OCI-LY1 (cell line): ENCODE measurements at regions not wholly inside any gene's neighbourhood (a gene's known extent, or its start where the extent isn't known, plus 50 kb on each side); places are given as distances from the start of the nearest gene placed in this dataset.

Source experiments
- H2AFZ ChIP-seq: fragments of 200-600 bp; sonication (generic), shearing (Covaris generic); 2 replicates; pipeline ENCODE4 v1.6.0; 2014; ENCODE audit warnings: antibody characterized with exemption, mild to moderate bottlenecking, low read length
- H3F3A ChIP-seq: fragments of 200-600 bp; sonication (generic), shearing (Covaris generic); 2 replicates; pipeline ENCODE4 v1.6.0; 2014; ENCODE audit warnings: mild to moderate bottlenecking, antibody characterized with exemption, low read length, moderate library complexity; ENCODE audit not compliant: insufficient read depth
- H3K27ac ChIP-seq: fragments of 200-600 bp; sonication (generic); 2 replicates; pipeline ENCODE4 v1.5.1; 2014; ENCODE audit warnings: low read length, mixed run types, mild to moderate bottlenecking, low read depth; ENCODE audit not compliant: poor library complexity, severe bottlenecking
- H3K27me3 ChIP-seq: fragments of 200-600 bp; sonication (generic); 2 replicates; pipeline ENCODE4 v1.6.0; 2014; ENCODE audit warnings: antibody characterized with exemption, mild to moderate bottlenecking, low read length, moderate library complexity; ENCODE audit not compliant: insufficient read depth
- H3K36me3 ChIP-seq: fragments of 200-600 bp; sonication (generic); 2 replicates; pipeline ENCODE4 v1.6.1; 2014; ENCODE audit warnings: mild to moderate bottlenecking, antibody characterized with exemption, low read length, moderate library complexity, mixed read lengths; ENCODE audit not compliant: insufficient read depth
- H3K4me1 ChIP-seq: fragments of 200-600 bp; sonication (generic); 2 replicates; pipeline ENCODE4 v1.5.1; 2014; ENCODE audit warnings: mild to moderate bottlenecking, low read length, moderate library complexity; ENCODE audit not compliant: insufficient read depth, severe bottlenecking
- H3K4me2 ChIP-seq: fragments of 200-600 bp; sonication (generic), shearing (Covaris generic); 2 replicates; pipeline ENCODE4 v1.6.1; 2014; ENCODE audit warnings: low read length
- H3K4me3 ChIP-seq: fragments of 200-600 bp; sonication (generic); 2 replicates; pipeline ENCODE4 v1.5.1; 2014; ENCODE audit warnings: low read length, low read depth, mild to moderate bottlenecking, mixed read lengths; ENCODE audit not compliant: poor library complexity, severe bottlenecking
- H3K79me2 ChIP-seq: fragments of 200-600 bp; shearing (Covaris generic); 2 replicates; pipeline ENCODE4 v1.6.1; 2016; ENCODE audit warnings: mixed run types, low read length, mixed read lengths; ENCODE audit not compliant: insufficient read depth
- H3K9ac ChIP-seq: fragments of 200-600 bp; sonication (generic), shearing (Covaris generic); 2 replicates; pipeline ENCODE4 v1.6.1; 2014; ENCODE audit warnings: mild to moderate bottlenecking, low read length, mixed read lengths
- H3K9me2 ChIP-seq: fragments of 200-600 bp; sonication (generic), shearing (Covaris generic); 2 replicates; pipeline ENCODE4 v1.6.1; 2014; ENCODE audit warnings: low read depth, mild to moderate bottlenecking, low read length, mixed read lengths
- H3K9me3 ChIP-seq: fragments of 200-600 bp; shearing (Covaris generic); 2 replicates; pipeline ENCODE4 v1.6.1; 2014; ENCODE audit warnings: low read length, mixed read lengths
- H4K20me1 ChIP-seq: fragments of 200-600 bp; sonication (generic), shearing (Covaris generic); 2 replicates; pipeline ENCODE4 v1.6.0; 2016; ENCODE audit warnings: mild to moderate bottlenecking, low read length; ENCODE audit not compliant: insufficient read depth
- EZH2 ChIP-seq: fragments of 200-600 bp; sonication (generic), shearing (Covaris generic); IDR thresholded peaks from 2 replicates; pipeline ENCODE4 v1.8.0; 2017; ENCODE audit warnings: borderline replicate concordance, mixed run types, mild to moderate bottlenecking, antibody characterized with exemption, low read length, moderate library complexity, mixed read lengths
- TF ChIP-seq, protein P1 (sequence below): fragments of 200-600 bp; sonication (generic), shearing (Covaris generic); IDR thresholded peaks from 2 replicates; pipeline ENCODE4 v1.5.1; 2017; ENCODE audit warnings: mild to moderate bottlenecking, antibody characterized with exemption, low read length, moderate library complexity, mixed read lengths

DNA sequence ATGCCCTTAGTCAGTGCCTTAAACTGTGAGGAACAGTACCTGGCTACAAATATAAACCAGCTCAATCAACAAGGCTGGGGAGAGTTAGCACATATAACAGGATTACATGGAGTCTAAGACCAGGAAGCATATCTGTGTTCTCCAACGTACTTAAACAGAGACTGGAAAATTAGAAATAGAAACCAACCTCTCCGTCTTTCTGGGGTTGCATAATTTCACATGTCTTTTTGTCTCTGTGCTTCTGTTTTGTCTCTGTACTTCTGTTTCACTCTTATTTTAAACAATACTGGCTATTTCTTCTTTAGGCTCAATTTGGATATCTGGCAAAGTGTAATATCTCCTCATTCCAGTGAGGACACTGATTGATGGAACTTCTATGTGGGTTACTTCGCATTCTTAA, 749.0 kb upstream of the ZEB2 start:
- no peak overlapping the region for H2AFZ ChIP-seq
- no peak overlapping the region for H3K27ac ChIP-seq
- peaks cover 11% of the 10 kb centered on the region for H3K9me3 ChIP-seq
- H3K4me1 ChIP-seq: peaks cover 6% of the 10 kb centered on the region
- H3K36me3 ChIP-seq: no peaks in the 10 kb centered on the region
- no peaks in the 10 kb centered on the region for H3K9me2 ChIP-seq
- H4K20me1 ChIP-seq: no peaks in the 10 kb centered on the region
- no peak overlapping the region for H3K4me2 ChIP-seq
- H3K27me3 ChIP-seq: no peaks in the 10 kb centered on the region
- TF ChIP-seq EZH2: no peak
- TF ChIP-seq, protein P1, sequence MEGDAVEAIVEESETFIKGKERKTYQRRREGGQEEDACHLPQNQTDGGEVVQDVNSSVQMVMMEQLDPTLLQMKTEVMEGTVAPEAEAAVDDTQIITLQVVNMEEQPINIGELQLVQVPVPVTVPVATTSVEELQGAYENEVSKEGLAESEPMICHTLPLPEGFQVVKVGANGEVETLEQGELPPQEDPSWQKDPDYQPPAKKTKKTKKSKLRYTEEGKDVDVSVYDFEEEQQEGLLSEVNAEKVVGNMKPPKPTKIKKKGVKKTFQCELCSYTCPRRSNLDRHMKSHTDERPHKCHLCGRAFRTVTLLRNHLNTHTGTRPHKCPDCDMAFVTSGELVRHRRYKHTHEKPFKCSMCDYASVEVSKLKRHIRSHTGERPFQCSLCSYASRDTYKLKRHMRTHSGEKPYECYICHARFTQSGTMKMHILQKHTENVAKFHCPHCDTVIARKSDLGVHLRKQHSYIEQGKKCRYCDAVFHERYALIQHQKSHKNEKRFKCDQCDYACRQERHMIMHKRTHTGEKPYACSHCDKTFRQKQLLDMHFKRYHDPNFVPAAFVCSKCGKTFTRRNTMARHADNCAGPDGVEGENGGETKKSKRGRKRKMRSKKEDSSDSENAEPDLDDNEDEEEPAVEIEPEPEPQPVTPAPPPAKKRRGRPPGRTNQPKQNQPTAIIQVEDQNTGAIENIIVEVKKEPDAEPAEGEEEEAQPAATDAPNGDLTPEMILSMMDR: no peak
- H3K79me2 ChIP-seq: no peaks in the 10 kb centered on the region
- no peak overlapping the region for H3K4me3 ChIP-seq
- H3K9ac ChIP-seq: no peak overlapping the region
- H3F3A ChIP-seq: no peaks in the 10 kb centered on the region

DNA sequence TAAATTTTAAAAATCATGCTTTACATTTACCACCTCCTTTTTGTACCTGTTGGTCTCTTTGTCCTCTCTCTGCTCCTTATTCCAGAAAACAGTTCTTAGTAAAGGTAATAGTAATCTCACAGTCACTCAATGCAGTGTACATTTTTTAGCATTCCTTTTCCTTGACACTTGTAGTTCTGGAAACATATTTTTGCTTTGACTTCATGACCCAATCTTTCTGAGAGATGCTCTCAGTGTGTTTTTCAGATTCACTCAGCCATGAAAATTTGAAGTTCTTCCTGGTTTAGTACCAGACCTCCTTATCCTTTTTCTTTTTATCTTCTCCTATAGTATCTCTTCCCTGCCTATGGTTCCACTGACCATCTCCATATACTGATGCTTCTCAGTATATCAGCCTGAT, 747.5 kb upstream of the ZEB2 start:
- no peak overlapping the region for H3K4me3 ChIP-seq
- no peaks in the 10 kb centered on the region for H3K27me3 ChIP-seq
- no peaks in the 10 kb centered on the region for H3F3A ChIP-seq
- no peaks in the 10 kb centered on the region for H3K9me2 ChIP-seq
- H3K9ac ChIP-seq: no peak overlapping the region
- no peak overlapping the region for H3K27ac ChIP-seq
- no peaks in the 10 kb centered on the region for H3K79me2 ChIP-seq
- no peaks in the 10 kb centered on the region for H4K20me1 ChIP-seq
- H3K4me2 ChIP-seq: no peak overlapping the region
- peaks cover 6% of the 10 kb centered on the region for H3K4me1 ChIP-seq
- H3K9me3 ChIP-seq: peaks cover 5% of the 10 kb centered on the region; the same call in 1 of the 2 replicates
- H3K36me3 ChIP-seq: no peaks in the 10 kb centered on the region
- H2AFZ ChIP-seq: peak overlapping the region; percentile 33; the same call in 1 of the 2 replicates
- TF ChIP-seq EZH2: no peak
- TF ChIP-seq, protein P1: no peak

GRCh38 chr2:145265244-145265643, 745.3 kb upstream of the ZEB2 start:
- 0 out of 2 replicates have a peak overlapping the region, but pooled peaks have one; percentile 44 for H2AFZ ChIP-seq
- no peaks in the 10 kb centered on the region for H3K79me2 ChIP-seq
- H3K27me3 ChIP-seq: no peaks in the 10 kb centered on the region
- no peaks in the 10 kb centered on the region for H3K9me2 ChIP-seq
- no peaks in the 10 kb centered on the region for H4K20me1 ChIP-seq
- H3K9me3 ChIP-seq: no peaks in the 10 kb centered on the region
- no peak overlapping the region for H3K4me3 ChIP-seq
- peaks cover 6% of the 10 kb centered on the region for H3K4me1 ChIP-seq
- H3F3A ChIP-seq: no peaks in the 10 kb centered on the region
- H3K27ac ChIP-seq: no peak overlapping the region
- H3K4me2 ChIP-seq: no peak overlapping the region
- no peak overlapping the region for H3K9ac ChIP-seq
- no peak for TF ChIP-seq EZH2
- H3K36me3 ChIP-seq: no peaks in the 10 kb centered on the region

- H3K9me3 ChIP-seq: no peaks in the 10 kb centered on the region
- no peak overlapping the region for H3K9ac ChIP-seq
- no peaks in the 10 kb centered on the region for H4K20me1 ChIP-seq
- no peak overlapping the region for H3K4me3 ChIP-seq
- H3K9me2 ChIP-seq: no peaks in the 10 kb centered on the region
- TF ChIP-seq EZH2: no peak
- TF ChIP-seq, protein P1: no peak
- H3K27me3 ChIP-seq: no peaks in the 10 kb centered on the region
- H3K4me1 ChIP-seq: peaks cover 19% of the 10 kb centered on the region
- no peak overlapping the region for H3K27ac ChIP-seq
- H3K4me2 ChIP-seq: no peak overlapping the region
- no peaks in the 10 kb centered on the region for H3K36me3 ChIP-seq
- no peak overlapping the region for H2AFZ ChIP-seq
- no peaks in the 10 kb centered on the region for H3F3A ChIP-seq
- no peaks in the 10 kb centered on the region for H3K79me2 ChIP-seq
Observed at GRCh38 chr2:145260674-145261073, 740.8 kb upstream of the ZEB2 start.
